T-helper 1 cell treated with Interleukin-12 subunit alpha and Interleukin-12 subunit beta and Interleukin-4 antibody, amounts not matched to agents 30 ng/mL and 1 ng/mL, for 36 hours (primary cell): ENCODE measurements at regions not wholly inside any gene's neighbourhood (a gene's known extent, or its start where the extent isn't known, plus 50 kb on each side); places are given as distances from the start of the nearest gene placed in this dataset.
"Not testable (repeated sequence)": the region's sequence is repeated elsewhere in the genome, so short reads cannot be mapped to it uniquely, and the experiment has no call there.

Source experiments
- intact Hi-C: fragments of 100-400 bp; cut with micrococcal nuclease; formaldehyde crosslinking; loops from one replicate; pipeline ENCODE4 v1.15.1; 2024

DNA sequence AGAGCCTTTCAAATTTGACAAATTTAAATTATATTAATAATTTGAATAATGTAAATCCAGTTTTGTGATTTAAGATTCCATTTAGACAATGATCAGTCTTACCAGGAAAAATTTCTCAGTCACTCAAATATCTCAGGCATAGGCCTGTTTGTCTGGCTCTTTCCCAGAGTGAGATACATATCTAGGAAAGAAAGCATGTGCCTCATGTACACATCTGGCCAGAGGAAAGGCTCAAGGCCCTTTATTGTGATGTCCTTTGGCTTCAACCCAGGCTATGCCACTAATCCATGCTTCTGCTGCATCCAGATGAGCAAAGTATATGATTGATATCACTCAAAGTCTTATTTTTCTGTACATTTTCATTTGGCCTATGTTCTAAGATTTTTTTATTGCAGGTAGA lies 473.3 kb upstream of the ADGRL3 start:
- intact Hi-C loops, result no loop called here

- intact Hi-C loops, result no loop called here
Observed at GRCh38 chr4:60729194-60729593, 470.9 kb upstream of the ADGRL3 start.

DNA sequence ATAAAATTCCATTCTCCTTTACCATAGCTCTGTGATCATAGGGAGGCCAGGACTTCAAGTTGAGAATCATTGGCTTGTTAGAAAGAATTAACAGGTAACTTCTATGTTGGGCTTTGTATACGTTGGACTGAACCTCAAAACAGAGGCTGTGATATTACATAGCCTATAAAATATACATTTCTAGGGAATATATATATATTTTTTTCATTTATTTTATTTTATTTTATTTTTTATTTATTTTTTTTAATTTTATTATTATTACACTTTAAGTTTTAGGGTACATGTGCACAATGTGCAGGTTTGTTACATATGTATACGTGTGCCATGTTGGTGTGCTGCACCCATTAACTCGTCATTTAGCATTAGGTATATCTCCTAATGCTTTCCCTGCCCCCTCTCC lies 470.4 kb upstream of the ADGRL3 start:
- intact Hi-C loops, result not testable (repeated sequence)

- intact Hi-C loops, result no loop called here
Observed at GRCh38 chr4:60737858-60738257, 462.3 kb upstream of the ADGRL3 start.

DNA sequence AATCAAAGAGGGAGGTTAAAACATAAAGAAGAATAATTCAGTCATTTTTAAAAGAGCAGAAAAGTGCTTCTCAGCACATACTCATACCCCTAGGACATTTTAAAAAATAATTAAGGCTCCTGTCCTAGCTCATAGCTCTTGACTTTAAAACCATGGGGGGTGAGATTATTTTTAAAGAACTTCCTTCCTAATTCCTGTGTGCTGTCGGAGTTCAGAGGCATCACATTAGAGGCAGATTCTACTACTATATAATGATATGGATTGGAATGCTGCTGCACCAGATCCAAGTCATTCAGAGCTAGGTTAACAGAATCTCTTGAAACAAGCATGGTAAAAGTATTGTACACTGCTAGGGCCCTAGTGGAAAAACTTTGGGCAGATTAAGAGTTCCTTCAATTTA lies 456.5 kb upstream of the ADGRL3 start:
- intact Hi-C loops, result no loop called here

DNA sequence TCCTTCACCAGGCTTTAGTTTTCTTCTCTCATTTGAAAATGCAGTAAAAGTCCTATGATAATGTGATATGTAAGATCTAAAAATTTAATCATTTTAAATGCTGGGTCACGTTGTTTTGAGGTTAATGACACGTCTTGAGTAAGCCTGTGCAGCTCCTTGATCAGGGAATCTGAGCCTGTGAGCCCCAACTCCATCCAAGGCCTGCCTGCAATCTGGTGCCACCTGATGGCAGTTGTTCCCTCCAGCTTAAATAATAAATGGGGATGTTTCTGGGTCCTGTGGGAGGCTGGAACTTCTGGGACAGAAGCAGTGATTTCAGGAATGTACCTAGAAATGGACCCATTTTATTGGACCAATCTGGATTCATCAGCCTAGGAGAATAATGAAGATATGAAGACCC lies 455.4 kb upstream of the ADGRL3 start:
- intact Hi-C loops, result no loop called here

DNA sequence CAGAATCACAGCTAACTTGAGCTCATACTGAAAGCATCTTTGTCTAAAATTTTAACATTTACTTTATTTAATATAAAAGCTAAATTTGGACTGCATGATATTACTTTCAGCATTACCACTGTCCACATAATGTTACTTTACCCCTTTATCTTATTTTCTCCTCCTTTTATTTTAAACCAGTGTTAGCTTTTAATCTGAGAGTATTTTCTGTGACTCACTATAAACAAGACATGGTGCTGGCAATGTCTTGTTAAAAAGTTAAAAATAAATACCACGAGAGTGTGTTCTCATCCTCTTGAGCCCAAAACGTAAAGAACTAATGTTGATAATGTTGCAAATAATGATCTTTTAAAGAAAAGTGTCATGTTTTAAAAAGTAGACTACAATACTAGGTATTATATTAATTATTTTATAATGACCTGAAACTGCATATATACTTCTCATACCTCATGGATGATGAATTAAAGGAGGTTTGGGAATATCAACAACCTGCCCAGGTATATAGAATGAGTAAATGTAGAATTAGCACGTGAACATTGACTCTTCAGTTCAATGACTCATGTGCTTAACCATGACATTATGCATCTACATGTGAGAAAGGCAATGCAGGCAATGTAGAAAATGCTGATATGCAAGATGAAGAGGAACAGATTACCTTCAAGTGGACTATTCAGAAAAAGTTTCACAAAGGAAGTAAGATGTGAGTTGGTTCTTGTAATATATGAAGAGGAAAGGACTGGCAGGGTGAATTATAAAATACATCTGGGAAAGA lies 454.1 kb upstream of the ADGRL3 start:
- intact Hi-C loops, result no loop called here

GRCh38 chr4:60750962-60751361 lies 449.2 kb upstream of the ADGRL3 start:
- intact Hi-C loops, result no loop called here

DNA sequence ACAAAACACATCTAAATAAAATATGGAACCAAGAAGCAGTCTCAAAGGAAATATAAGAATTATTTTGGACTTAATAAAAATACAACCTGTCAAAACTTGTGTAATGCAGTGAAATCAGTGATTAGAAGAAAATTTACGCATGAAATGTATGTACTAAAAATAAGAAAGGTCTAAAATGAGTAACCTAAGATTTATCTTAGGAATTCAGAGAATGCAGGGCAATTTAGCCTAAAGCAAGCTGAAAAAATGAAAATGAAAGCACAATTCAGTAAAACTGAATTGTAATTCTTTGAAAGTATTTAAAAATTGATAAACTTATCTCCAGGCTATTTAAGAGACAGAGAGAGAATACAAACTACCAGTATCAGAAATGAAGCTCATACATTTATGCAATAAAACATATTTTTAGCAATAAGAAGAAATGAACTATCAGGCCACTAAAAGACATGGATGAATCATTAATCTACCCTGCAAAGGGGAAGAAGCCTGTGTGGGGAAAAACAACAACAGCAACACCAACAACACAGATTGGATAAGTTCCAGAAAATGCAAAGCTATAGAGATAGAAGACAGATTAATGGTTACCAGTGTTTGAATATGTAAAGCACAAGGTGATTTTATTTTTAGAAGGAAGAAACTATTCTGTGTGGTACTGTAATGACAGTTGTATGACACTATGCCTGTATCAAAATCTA lies 442.0 kb upstream of the ADGRL3 start:
- intact Hi-C loops, result no loop called here

GRCh38 chr4:60759518-60760245 lies 440.4 kb upstream of the ADGRL3 start:
- intact Hi-C loops, result no loop called here

DNA sequence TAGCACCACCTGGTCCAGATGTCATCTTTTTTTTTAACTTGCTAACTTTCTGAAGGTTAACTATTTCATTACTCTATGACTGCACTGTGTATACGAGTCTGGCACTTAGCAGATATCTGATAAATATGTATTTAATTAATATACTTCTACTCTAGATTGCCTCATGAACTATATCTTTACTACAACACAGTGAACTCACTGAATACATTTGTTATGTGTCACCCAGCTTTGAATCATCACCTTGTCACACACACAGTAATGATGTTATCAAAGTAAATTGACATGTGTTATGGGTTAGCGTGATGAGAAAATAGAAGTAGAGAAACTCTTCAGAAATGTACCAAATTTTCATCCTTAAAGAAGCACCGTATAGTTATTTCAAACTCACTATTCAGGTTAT lies 419.3 kb upstream of the ADGRL3 start:
- intact Hi-C loops, result no loop called here

DNA sequence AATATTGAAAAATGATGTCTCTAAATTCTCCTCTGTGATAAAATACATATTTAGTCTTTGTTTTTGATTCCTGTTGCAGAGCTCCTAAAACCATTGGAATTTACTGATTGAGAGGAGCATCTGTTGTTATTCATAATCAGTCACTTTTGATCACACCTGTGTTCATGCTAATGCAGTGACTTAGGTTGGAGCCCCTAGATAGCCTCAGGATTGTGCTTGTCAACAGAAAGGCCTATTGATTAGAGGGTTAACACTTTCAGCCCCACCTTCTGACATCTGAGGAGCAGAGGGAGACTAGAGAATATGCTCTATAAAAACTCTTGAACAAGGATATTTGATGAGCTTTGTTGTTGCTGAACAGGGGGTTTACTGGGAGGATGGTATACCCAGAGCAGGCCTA lies 409.5 kb upstream of the ADGRL3 start:
- intact Hi-C loops, result no loop called here

- intact Hi-C loops, result no loop called here
Observed at GRCh38 chr4:60794372-60794771, 405.8 kb upstream of the ADGRL3 start.

GRCh38 chr4:60799214-60799613 lies 400.9 kb upstream of the ADGRL3 start:
- intact Hi-C loops, result no loop called here

- intact Hi-C loops, result no loop called here
Observed at GRCh38 chr4:60800701-60801100, 399.4 kb upstream of the ADGRL3 start.

DNA sequence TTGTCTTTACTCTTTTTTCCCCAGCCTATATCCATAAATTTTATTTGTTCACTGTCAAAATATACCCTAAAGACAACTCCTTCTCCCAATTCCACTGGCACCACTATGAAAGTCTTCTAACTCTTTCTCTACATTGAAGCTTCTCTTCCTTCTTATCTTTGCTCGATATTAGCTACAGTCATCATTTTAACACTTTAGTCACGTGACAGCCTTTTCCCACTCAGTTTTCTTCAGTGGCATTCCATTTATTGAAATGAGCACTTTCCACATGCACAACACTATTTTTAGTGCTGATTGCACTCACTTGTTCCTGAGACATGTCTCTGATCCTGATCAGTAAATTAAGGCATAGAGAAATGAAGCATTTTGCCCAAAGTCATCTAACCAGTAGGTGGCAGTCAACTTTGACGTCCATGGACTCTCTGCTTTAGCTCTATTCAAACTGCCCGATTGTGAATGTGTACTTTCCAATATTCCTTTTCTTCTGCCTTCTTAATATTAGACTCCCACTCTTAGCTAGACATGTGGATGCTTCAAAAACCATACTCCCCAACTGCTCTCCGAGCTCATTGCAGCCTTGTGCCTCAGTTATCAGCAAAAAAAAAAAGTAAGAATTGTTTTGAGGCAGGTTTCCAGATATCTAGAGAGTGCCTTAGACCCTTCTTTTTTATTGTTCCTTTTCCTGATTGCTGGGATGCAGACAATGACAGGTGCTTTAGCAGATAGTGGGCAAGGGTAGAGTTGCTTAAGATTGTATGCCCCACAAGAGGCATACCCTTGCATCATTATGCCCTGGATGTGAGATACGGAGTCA lies 394.4 kb upstream of the ADGRL3 start:
- intact Hi-C loops, result no loop called here

DNA sequence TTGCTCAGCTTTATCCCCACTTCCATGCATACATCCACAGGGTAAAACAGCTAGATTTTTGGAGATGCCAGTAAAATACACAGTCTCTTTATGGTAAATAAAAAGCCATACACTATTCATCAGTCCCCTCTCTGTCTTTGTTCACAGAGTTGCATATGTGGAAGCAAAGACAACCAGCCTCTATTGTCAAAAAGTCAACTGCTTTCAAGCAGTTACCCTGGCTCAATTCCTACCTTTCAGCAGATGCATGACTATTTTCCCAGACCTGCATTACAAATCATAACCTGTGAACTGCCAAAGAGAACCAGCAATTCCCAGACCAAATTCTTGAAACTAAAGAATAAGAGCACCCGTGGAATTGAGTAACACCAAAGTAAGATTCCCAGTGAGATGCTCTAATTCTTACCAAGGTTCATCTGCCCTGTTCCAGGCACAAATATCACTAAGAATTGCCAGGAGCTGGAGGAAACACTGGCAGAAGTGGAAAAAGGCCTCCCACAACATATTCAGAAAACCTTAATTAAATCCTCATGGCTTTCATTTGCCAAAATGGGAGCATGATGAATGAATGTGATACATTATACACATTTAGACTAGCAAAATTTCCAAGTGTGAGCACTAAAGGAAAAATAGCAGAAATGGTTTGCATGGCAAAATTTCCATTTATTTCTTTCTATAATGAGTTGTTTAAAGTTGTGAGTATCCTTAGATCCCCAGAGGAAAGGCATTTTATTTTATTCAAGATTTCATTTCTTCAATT lies 391.2 kb upstream of the ADGRL3 start:
- intact Hi-C loops, result no loop called here

DNA sequence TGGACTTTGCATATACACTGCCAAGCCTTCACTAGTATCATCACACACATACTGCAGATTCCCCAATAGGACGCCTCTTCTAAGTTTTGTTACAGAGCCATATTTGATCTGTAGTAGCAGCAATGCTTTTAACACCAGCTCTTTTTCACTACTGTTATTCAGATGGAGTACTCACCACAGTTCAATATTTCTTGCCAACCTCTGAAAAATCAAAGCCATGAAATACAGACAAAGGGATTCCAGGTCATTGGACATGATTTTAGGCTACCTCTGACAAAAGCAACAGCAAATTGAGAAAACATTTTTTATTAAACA lies 390.7 kb upstream of the ADGRL3 start:
- intact Hi-C loops, result no loop called here

GRCh38 chr4:60812811-60813210 lies 387.3 kb upstream of the ADGRL3 start:
- intact Hi-C loops, result no loop called here

DNA sequence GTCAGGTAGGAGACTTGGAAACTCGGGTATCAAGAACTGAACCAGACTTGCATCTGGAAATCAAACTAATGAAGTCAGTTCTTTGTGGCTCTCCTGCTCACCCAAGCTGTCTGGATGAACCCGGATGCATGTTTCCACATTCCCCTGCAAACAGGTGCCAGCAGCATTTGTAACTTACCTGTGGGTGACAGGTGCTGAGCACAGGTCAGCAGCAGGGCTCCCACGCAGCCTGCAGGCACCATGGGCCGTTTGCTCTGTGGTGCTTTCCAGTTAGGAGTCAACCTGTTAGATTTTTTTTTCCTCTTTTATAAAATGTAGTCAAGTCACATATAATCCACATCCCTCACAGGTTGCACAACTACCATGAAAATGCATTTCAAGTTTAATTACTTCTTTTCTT lies 385.6 kb upstream of the ADGRL3 start:
- intact Hi-C loops, result no loop called here

DNA sequence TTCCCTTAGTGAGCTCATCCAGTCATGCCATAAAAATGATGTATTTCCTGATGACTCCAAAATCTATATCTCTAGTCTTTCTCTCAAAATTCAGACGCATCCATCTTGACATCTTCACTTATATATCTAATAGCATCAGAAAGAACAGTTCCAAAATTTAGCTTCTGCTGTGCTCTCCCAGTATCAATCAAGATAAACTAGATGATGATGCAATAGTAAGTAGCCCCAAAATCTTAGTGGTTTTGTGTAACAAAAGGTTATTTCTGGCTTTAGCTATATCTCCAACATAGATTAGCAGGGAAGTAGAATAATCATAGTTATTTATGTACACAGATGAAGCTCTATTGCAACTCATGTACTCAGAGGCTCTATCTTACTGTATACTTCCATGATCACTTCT lies 382.5 kb upstream of the ADGRL3 start:
- intact Hi-C loops, result no loop called here
